HCT116 (cell line): ENCODE measurements at regions not wholly inside any gene's neighbourhood (a gene's known extent, or its start where the extent isn't known, plus 50 kb on each side); places are given as distances from the start of the nearest gene placed in this dataset.

Source experiments
- CEBPB ChIP-seq: IDR thresholded peaks from 2 replicates; pipeline ENCODE4 v1.6.1; 2012; ENCODE audit warnings: low read depth
- CTCF ChIP-seq, 3 experiments: fragments of 200-600 bp in 1 of 3; sonication (generic) in 1 of 3; IDR thresholded peaks in 2 of 3; conservative IDR thresholded peaks in 1 of 3; 2 replicates each; pipeline ENCODE4 v1.5.1; 2012 to 2017; ENCODE audit warnings: low read depth in 2 of 3, low read length in 2 of 3, antibody characterized with exemption in 1 of 3, borderline replicate concordance in 1 of 3, control low read depth in 1 of 3, mild to moderate bottlenecking in 1 of 3, mixed read lengths in 1 of 3, mixed run types in 1 of 3, moderate library complexity in 1 of 3; ENCODE audit not compliant: insufficient read depth in 1 of 3
- EGR1 ChIP-seq: IDR thresholded peaks from 2 replicates; pipeline ENCODE4 v1.6.1; 2012; ENCODE audit warnings: low read depth
- ELF1 ChIP-seq: IDR thresholded peaks from 2 replicates; pipeline ENCODE4 v1.6.1; 2012; ENCODE audit warnings: low read depth, borderline replicate concordance
- EZH2 ChIP-seq: fragments of 200-600 bp; sonication (generic); IDR thresholded peaks from 2 replicates; pipeline ENCODE4 v1.6.1; 2017; ENCODE audit warnings: antibody characterized with exemption, mixed run types
- MAX ChIP-seq: IDR thresholded peaks from 2 replicates; pipeline ENCODE4 v1.6.1; 2012
- POLR2A ChIP-seq: IDR thresholded peaks from 2 replicates; pipeline ENCODE4 v1.7.0; 2011; ENCODE audit warnings: borderline replicate concordance; ENCODE audit not compliant: insufficient read depth, insufficient read length; ENCODE audit errors: extremely low read depth
- POLR2AphosphoS5 ChIP-seq: IDR thresholded peaks from 2 replicates; pipeline ENCODE4 v1.6.1; 2011; ENCODE audit warnings: mild to moderate bottlenecking, low read depth, low read length, moderate library complexity
- REST ChIP-seq: IDR thresholded peaks from 2 replicates; pipeline ENCODE4 v1.6.1; 2012; ENCODE audit warnings: low read depth
- SIN3A ChIP-seq: IDR thresholded peaks from 2 replicates; pipeline ENCODE4 v1.6.1; 2012; ENCODE audit warnings: low read depth
- ZNF274 ChIP-seq: fragments of 200-500 bp; sonication (Bioruptor generic); IDR thresholded peaks from 2 replicates; pipeline ENCODE4 v1.6.1; 2014; ENCODE audit warnings: mild to moderate bottlenecking, low read depth, low read length, inconsistent platforms

DNA sequence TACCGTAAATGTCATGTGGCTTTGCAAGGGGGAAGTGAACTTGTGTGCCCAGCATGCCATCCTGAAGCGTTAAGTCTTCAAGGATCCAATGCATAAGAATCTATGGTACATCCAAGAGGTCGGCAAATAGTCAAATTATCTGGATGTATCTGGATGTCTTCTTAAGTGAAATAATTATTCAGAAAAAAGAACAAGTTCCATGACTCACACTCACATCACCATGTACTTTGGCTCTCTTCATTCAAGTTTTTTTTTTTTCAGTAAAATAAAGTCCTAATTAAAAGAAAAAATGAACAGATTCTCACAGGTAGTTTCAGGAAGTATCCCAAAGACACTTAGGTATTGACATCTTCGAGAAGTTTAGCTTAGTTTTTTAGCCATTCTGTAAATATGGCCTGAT lies 62.7 kb upstream of the MEGF10 start:
- TF ChIP-seq EGR1 (no peak), EZH2 (no peak), CTCF (IDR thresholded peaks at IDR 0.05 in 2 of 3, conservative IDR thresholded peaks at IDR 0.05 in 1 of 3; ENCODE audit: borderline replicate concordance in 1 of 3, insufficient read depth in 1 of 3, low read depth in 2 of 3, low read length in 2 of 3) (no peak), MAX (no peak), CEBPB (no peak), POLR2AphosphoS5 (no peak), POLR2A (no peak), REST (no peak), ZNF274 (no peak), SIN3A (no peak), ELF1 (no peak)
